ENCODE measurements at regions not wholly inside any gene's neighbourhood (a gene's known extent, or its start where the extent isn't known, plus 50 kb on each side); places are given as distances from the start of the nearest gene placed in this dataset.

DNA sequence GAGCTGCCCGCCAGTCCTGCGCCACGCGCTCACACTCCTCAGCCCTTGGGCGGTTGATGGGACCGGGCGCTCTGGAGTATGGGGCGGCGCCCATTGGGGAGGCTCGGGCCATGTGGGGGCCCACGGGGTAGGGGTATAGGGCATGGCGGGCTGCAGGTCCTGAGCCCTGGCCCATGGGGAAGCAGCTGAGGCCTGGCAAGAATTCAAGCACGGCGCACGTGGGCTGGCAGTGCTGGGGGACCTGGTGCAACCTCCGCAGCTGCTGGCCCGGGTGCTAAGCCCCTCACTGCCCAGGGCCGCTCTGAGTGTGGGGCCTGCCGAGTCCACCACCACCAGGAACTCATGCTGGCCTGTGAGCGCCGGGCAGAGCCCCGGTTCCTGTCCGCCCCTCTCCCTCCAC, 229.6 kb upstream of the ZNF608 start:
- no peak for TF ChIP-seq EP300 (IDR thresholded peaks at IDR 0.05; ENCODE audit: borderline replicate concordance)
- TF ChIP-seq RAD21 (IDR thresholded peaks at IDR 0.05; ENCODE audit: low read depth), result no peak
- TF ChIP-seq, protein P1, sequence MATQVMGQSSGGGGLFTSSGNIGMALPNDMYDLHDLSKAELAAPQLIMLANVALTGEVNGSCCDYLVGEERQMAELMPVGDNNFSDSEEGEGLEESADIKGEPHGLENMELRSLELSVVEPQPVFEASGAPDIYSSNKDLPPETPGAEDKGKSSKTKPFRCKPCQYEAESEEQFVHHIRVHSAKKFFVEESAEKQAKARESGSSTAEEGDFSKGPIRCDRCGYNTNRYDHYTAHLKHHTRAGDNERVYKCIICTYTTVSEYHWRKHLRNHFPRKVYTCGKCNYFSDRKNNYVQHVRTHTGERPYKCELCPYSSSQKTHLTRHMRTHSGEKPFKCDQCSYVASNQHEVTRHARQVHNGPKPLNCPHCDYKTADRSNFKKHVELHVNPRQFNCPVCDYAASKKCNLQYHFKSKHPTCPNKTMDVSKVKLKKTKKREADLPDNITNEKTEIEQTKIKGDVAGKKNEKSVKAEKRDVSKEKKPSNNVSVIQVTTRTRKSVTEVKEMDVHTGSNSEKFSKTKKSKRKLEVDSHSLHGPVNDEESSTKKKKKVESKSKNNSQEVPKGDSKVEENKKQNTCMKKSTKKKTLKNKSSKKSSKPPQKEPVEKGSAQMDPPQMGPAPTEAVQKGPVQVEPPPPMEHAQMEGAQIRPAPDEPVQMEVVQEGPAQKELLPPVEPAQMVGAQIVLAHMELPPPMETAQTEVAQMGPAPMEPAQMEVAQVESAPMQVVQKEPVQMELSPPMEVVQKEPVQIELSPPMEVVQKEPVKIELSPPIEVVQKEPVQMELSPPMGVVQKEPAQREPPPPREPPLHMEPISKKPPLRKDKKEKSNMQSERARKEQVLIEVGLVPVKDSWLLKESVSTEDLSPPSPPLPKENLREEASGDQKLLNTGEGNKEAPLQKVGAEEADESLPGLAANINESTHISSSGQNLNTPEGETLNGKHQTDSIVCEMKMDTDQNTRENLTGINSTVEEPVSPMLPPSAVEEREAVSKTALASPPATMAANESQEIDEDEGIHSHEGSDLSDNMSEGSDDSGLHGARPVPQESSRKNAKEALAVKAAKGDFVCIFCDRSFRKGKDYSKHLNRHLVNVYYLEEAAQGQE (IDR thresholded peaks at IDR 0.05; ENCODE audit: low read depth), result no peak
- TF ChIP-seq, protein P2, sequence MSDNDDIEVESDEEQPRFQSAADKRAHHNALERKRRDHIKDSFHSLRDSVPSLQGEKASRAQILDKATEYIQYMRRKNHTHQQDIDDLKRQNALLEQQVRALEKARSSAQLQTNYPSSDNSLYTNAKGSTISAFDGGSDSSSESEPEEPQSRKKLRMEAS (IDR thresholded peaks at IDR 0.05), result no peak
- TF ChIP-seq NFIC (IDR thresholded peaks at IDR 0.05), result no peak
- TF ChIP-seq CEBPB (IDR thresholded peaks at IDR 0.05), result no peak
- no peak for TF ChIP-seq TAF1 (IDR thresholded peaks at IDR 0.05; ENCODE audit: low read depth)
- TF ChIP-seq YY1 (IDR thresholded peaks at IDR 0.05; ENCODE audit: low read depth), result no peak
- TF ChIP-seq, protein P3, sequence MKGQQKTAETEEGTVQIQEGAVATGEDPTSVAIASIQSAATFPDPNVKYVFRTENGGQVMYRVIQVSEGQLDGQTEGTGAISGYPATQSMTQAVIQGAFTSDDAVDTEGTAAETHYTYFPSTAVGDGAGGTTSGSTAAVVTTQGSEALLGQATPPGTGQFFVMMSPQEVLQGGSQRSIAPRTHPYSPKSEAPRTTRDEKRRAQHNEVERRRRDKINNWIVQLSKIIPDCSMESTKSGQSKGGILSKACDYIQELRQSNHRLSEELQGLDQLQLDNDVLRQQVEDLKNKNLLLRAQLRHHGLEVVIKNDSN (IDR thresholded peaks at IDR 0.05), result no peak
- TF ChIP-seq FOXM1 (IDR thresholded peaks at IDR 0.05; ENCODE audit: borderline replicate concordance, low read depth), result no peak
- no peak for TF ChIP-seq TEAD4 (IDR thresholded peaks at IDR 0.05)
